Adrenal gland (tissue), 9 donors: ENCODE measurements at regions not wholly inside any gene's neighbourhood (a gene's known extent, or its start where the extent isn't known, plus 50 kb on each side); places are given as distances from the start of the nearest gene placed in this dataset.

Experiments
- DNase-seq, 7 donors: peaks; one replicate each; pipeline ENCODE4 v3.0.0-alpha.2; 2019 to 2020
- H3K27ac ChIP-seq, 5 donors: fragments of 200-600 bp; sonication (generic) in 4 of 5; 1 replicate in 3 of 5; 2 replicates in 2 of 5; pipeline versions ENCODE4 v1.5.1 to v1.8.0; 2016 to 2020; ENCODE audit warnings: mild to moderate bottlenecking in 1 of 5
- H3K27me3 ChIP-seq: fragments of 200-600 bp; 2 replicates; pipeline ENCODE4 v1.8.0; 2021
- H3K36me3 ChIP-seq, 2 donors: fragments of 200-600 bp; replicated peaks in 1 of 2; 1 replicate in 1 of 2; 2 replicates in 1 of 2; pipeline versions ENCODE4 v1.5.1 to v1.8.0; 2018 to 2022
- H3K4me1 ChIP-seq, 2 donors: fragments of 200-600 bp; replicated peaks in 1 of 2; 1 replicate in 1 of 2; 2 replicates in 1 of 2; pipeline versions ENCODE4 v1.5.1 to v1.8.0; 2018 to 2021
- H3K4me3 ChIP-seq, 4 donors: fragments of 200-600 bp; sonication (generic) in 3 of 4; one replicate each; pipeline ENCODE4 v1.5.1; 2016 to 2018
- H3K9me3 ChIP-seq, 3 donors: fragments of 200-600 bp; sonication (generic) in 1 of 3; replicated peaks in 1 of 3; 1 replicate in 2 of 3; 2 replicates in 1 of 3; pipeline versions ENCODE4 v1.5.1 to v1.8.0; 2016 to 2021
- CTCF ChIP-seq, 6 experiments: fragments of 450-650 bp in 4 of 6; fragments of 200-600 bp in 2 of 6; sonication (generic) in 1 of 6; IDR thresholded peaks; 1 replicate in 5 of 6; 2 replicates in 1 of 6; pipeline versions ENCODE4 v1.5.1 to v1.8.0; 2016 to 2021; ENCODE audit warnings: antibody characterized with exemption in 6 of 6, mild to moderate bottlenecking in 2 of 6, moderate library complexity in 1 of 6
- POLR2A ChIP-seq, 2 donors: fragments of 450-650 bp; IDR thresholded peaks; one replicate each; pipeline ENCODE4 v1.6.1; 2017; ENCODE audit warnings: antibody characterized with exemption in 2 of 2, mild to moderate bottlenecking in 2 of 2, moderate library complexity in 1 of 2
- WGBS, 4 donors: extraction: QIAGEN DNeasy Blood & Tissue Kit in 2 of 4; methylation state at CpG; one replicate each; pipeline versions ENCODE4 v1.1.5 to v1.1.7; 2013 to 2017; 5-methylcytosine and 5-hydroxymethylcytosine counted together
- intact Hi-C, 2 donors: fragments of 100-400 bp; cut with DNase I; formaldehyde crosslinking; loops; one replicate each; pipeline versions ENCODE4 v1.14.1 to v1.15.0; 2022 to 2023
- donor health status: healthy with polysubstance abuse.
- donor health status: Bipolar disorder and iron deficiency.
- donor health status: DM: yes; HTN: yes; CAD: no.
- donor health status: DM: no; HTN: no; CAD: no.
- donor health status: DM: no; HTN: no; CAD: no.

- peak overlapping the region in 2 of 5 donors; percentile 28 to 44 for H3K27ac ChIP-seq
- TF ChIP-seq CTCF (IDR thresholded peaks at IDR 0.05) (no peak), POLR2A (IDR thresholded peaks at IDR 0.05) (no peak)
- peak in 6 of 7 donors; percentile 34 to 76 (median 41) for DNase-seq
- no peak overlapping the region for H3K4me3 ChIP-seq
- H3K9me3 ChIP-seq: no peaks in the 10 kb centered on the region
- H3K27me3 ChIP-seq: no peaks in the 10 kb centered on the region
- 31 to 58% (median 50%) methylated on average over 5 of the region's 5 CpGs for WGBS, 4 donors
- H3K4me1 ChIP-seq: peaks cover 0 to 7% of the 10 kb centered on the region in 2 donors
- no peaks in the 10 kb centered on the region for H3K36me3 ChIP-seq
- intact Hi-C loops: no loop called here
These were observed 512.1 kb downstream of the IRS2 start for GRCh38 chr13:109274188-109274821.

- no peaks in the 10 kb centered on the region for H3K9me3 ChIP-seq
- H3K27me3 ChIP-seq: no peaks in the 10 kb centered on the region
- H3K27ac ChIP-seq: peak overlapping the region in 1 of 5 donors; percentile 5
- intact Hi-C loops: no loop called here
- no peak overlapping the region for H3K4me3 ChIP-seq
- no peak for DNase-seq
- WGBS, 4 donors: 39 to 50% (median 44%) methylated on average over 3 of the region's 3 CpGs
- peaks cover 0 to 7% of the 10 kb centered on the region in 2 donors for H3K4me1 ChIP-seq
- TF ChIP-seq CTCF (IDR thresholded peaks at IDR 0.05) (no peak), POLR2A (IDR thresholded peaks at IDR 0.05) (no peak)
- H3K36me3 ChIP-seq: no peaks in the 10 kb centered on the region
These were observed 513.0 kb downstream of the IRS2 start for GRCh38 chr13:109273326-109273751.

GRCh38 chr13:109272595-109273325 lies 513.6 kb downstream of the IRS2 start:
- H3K9me3 ChIP-seq: no peaks in the 10 kb centered on the region
- no peak for DNase-seq
- H3K4me3 ChIP-seq: no peak overlapping the region
- peaks cover 0 to 7% of the 10 kb centered on the region in 2 donors for H3K4me1 ChIP-seq
- WGBS, 4 donors: 73 to 76% (median 75%) methylated on average over 6 of the region's 6 CpGs
- TF ChIP-seq CTCF (IDR thresholded peaks at IDR 0.05) (no peak), POLR2A (IDR thresholded peaks at IDR 0.05) (no peak)
- no peaks in the 10 kb centered on the region for H3K36me3 ChIP-seq
- no peak overlapping the region for H3K27ac ChIP-seq
- intact Hi-C loops: no loop called here
- H3K27me3 ChIP-seq: no peaks in the 10 kb centered on the region

- no peak for TF ChIP-seq POLR2A (IDR thresholded peaks at IDR 0.05)
- no peak for TF ChIP-seq CTCF (IDR thresholded peaks at IDR 0.05)
- Histone ChIP-seq H3K9me3 (no peaks in the 10 kb centered on the region), H3K27ac (no peak overlapping the region), H3K4me1 (peaks cover 0 to 7% of the 10 kb centered on the region in 2 donors), H3K27me3 (no peaks in the 10 kb centered on the region), H3K4me3 (no peak overlapping the region), H3K36me3 (no peaks in the 10 kb centered on the region)
- 90 to 93% (median 92%) methylated on average over 7 of the region's 7 CpGs for WGBS, 4 donors
- intact Hi-C loops: no loop called here
- no peak for DNase-seq
These were observed 514.5 kb downstream of the IRS2 start for GRCh38 chr13:109271555-109272541.
